Endothelial cell of umbilical vein (primary cell): ENCODE measurements at regions not wholly inside any gene's neighbourhood (a gene's known extent, or its start where the extent isn't known, plus 50 kb on each side); places are given as distances from the start of the nearest gene placed in this dataset.

Experiments
- BruUV-seq: library from RNA; stranded (reverse); fragments of 400-500 nt; replicated peaks from 2 replicates; lab custom pipeline; 2021; lab: Mats Ljungman, UMichigan
- CTCF ChIA-PET: fragments of 300-600, 350-600 bp; sonication (Branson Sonifier 250); formaldehyde crosslinking; loops from one replicate; lab custom pipeline; 2021; ENCODE audit warnings: antibody characterized with exemption, inconsistent platforms; lab: Charles Lee
- POLR2A ChIA-PET: fragments of 300-600, 350-600 bp; sonication (Branson Sonifier 250); formaldehyde crosslinking; loops from one replicate; lab custom pipeline; 2021; ENCODE audit warnings: antibody characterized with exemption, inconsistent platforms; lab: Charles Lee
- DNase-seq: peaks from one replicate; pipeline ENCODE4 v3.0.0-alpha.2; 2011; ENCODE audit warnings: low read depth, low spot score
- FAIRE-seq: peaks from 2 replicates; lab custom pipeline; 2011; peaks lifted over from hg19 to GRCh38; lab: Jason Lieb, UNC
- H2AFZ ChIP-seq: 2 replicates; pipeline ENCODE4 v1.6.0; 2012; ENCODE audit warnings: low read depth, low read length, control low read depth, inconsistent platforms
- H3K27ac ChIP-seq: 2 replicates; pipeline ENCODE4 v1.5.1; 2011; ENCODE audit warnings: low read depth, mild to moderate bottlenecking, control low read depth, low read length, moderate library complexity; ENCODE audit not compliant: insufficient read depth
- H3K27me3 ChIP-seq, 2 experiments: 2 replicates each; pipeline versions ENCODE4 v1.6.0 to v1.6.1; 2011; ENCODE audit warnings: low read length in 2 of 2, mixed read lengths in 1 of 2; ENCODE audit not compliant: control insufficient read depth in 2 of 2, insufficient read depth in 2 of 2
- H3K36me3 ChIP-seq, 2 experiments: 2 replicates in 1 of 2; 3 replicates in 1 of 2; pipeline ENCODE4 v1.5.1; 2011; ENCODE audit warnings: low read length in 2 of 2, mild to moderate bottlenecking in 1 of 2, moderate library complexity in 1 of 2; ENCODE audit not compliant: control insufficient read depth in 2 of 2, insufficient read depth in 2 of 2; ENCODE audit errors: extremely low read depth in 1 of 2
- H3K4me1 ChIP-seq: 3 replicates; pipeline ENCODE4 v1.5.1; 2011; ENCODE audit warnings: mild to moderate bottlenecking, low read length; ENCODE audit not compliant: control insufficient read depth, insufficient read depth; ENCODE audit errors: extremely low read depth
- H3K4me2 ChIP-seq: 2 replicates; pipeline ENCODE4 v1.6.1; 2011; ENCODE audit warnings: low read length, control low read depth, mixed read lengths; ENCODE audit not compliant: insufficient read depth
- H3K4me3 ChIP-seq, 3 experiments: fragments of 200-600 bp in 1 of 3; sonication (generic), shearing (Covaris generic) in 1 of 3; replicated peaks in 1 of 3; 2 replicates each; pipeline ENCODE4 v1.5.1; 2011 to 2016; ENCODE audit warnings: control low read depth in 3 of 3, low read length in 3 of 3, mild to moderate bottlenecking in 2 of 3, inconsistent platforms in 1 of 3, low read depth in 1 of 3, moderate library complexity in 1 of 3; ENCODE audit not compliant: insufficient read depth in 1 of 3
- H3K79me2 ChIP-seq: 2 replicates; pipeline ENCODE4 v1.6.0; 2012; ENCODE audit warnings: low read length, inconsistent platforms; ENCODE audit not compliant: control insufficient read depth, insufficient read depth
- H3K9ac ChIP-seq: replicated peaks from 2 replicates; pipeline ENCODE3; 2011; ENCODE audit warnings: low read length, control low read depth; ENCODE audit not compliant: insufficient read depth; ENCODE audit errors: extremely low read depth
- H3K9me1 ChIP-seq: replicated peaks from 3 replicates; pipeline ENCODE4 v1.6.0; 2011; ENCODE audit warnings: mild to moderate bottlenecking, low read length; ENCODE audit not compliant: control insufficient read depth, insufficient read depth; ENCODE audit errors: extremely low read depth
- H3K9me3 ChIP-seq: replicated peaks from 2 replicates; pipeline ENCODE4 v1.5.1; 2012; ENCODE audit warnings: low read length, inconsistent platforms; ENCODE audit not compliant: control insufficient read depth, insufficient read depth
- H4K20me1 ChIP-seq: replicated peaks from 2 replicates; pipeline ENCODE3; 2011; ENCODE audit warnings: mild to moderate bottlenecking, low read length; ENCODE audit not compliant: control insufficient read depth, insufficient read depth; ENCODE audit errors: extremely low read depth
- CTCF ChIP-seq, 2 donors: IDR thresholded peaks; 1 replicate in 1 of 2; 2 replicates in 1 of 2; pipeline ENCODE4 v1.5.1; 2011; ENCODE audit warnings: low read length in 2 of 2, mild to moderate bottlenecking in 2 of 2, moderate library complexity in 2 of 2, control low read depth in 1 of 2, inconsistent platforms in 1 of 2, low read depth in 1 of 2; ENCODE audit not compliant: insufficient read depth in 1 of 2; ENCODE audit errors: extremely low read depth in 1 of 2
- EZH2 ChIP-seq: IDR thresholded peaks from 2 replicates; pipeline ENCODE4 v1.6.1; 2012; ENCODE audit warnings: borderline replicate concordance, low read depth, mild to moderate bottlenecking, moderate library complexity, low read length, inconsistent platforms; ENCODE audit not compliant: severe bottlenecking
- JUN ChIP-seq: IDR thresholded peaks from 2 replicates; pipeline ENCODE4 v1.6.1; 2011; ENCODE audit warnings: borderline replicate concordance, low read depth; ENCODE audit not compliant: insufficient read length, insufficient read depth
- MYC ChIP-seq: IDR thresholded peaks from one replicate; pipeline ENCODE4 v1.6.1; 2011; ENCODE audit warnings: mild to moderate bottlenecking, low read depth, low read length
- POLR2A ChIP-seq: IDR thresholded peaks from 2 replicates; pipeline ENCODE4 v1.6.1; 2012; ENCODE audit warnings: low read depth, mild to moderate bottlenecking, control low read depth, low read length
- POLR2AphosphoS5 ChIP-seq: IDR thresholded peaks from 2 replicates; pipeline ENCODE4 v1.6.1; 2012; ENCODE audit warnings: low read depth, mild to moderate bottlenecking, control low read depth, low read length, moderate library complexity; ENCODE audit not compliant: insufficient read depth
- dilution Hi-C: fragments of 300-500 bp; cut with MboI; formaldehyde crosslinking; loops from one replicate; pipeline ENCODE4 v1.15.0; 2019; ENCODE audit warnings: low sequenced_read_pairs; ENCODE audit not compliant: extremely low pct_ligation_motif_present
- intact Hi-C: fragments of 100-400 bp; cut with micrococcal nuclease; formaldehyde crosslinking; loops from one replicate; pipeline ENCODE4 v1.10.0; 2022

GRCh38 chr5:138676002-138676401 lies 77.2 kb upstream of the CTNNA1 start:
- no peaks in the 10 kb centered on the region for H3K36me3 ChIP-seq
- H3K9me1 ChIP-seq = no peaks in the 10 kb centered on the region
- H3K27me3 ChIP-seq = peaks cover 0 to 1% of the 10 kb centered on the region in 2 experiments
- FAIRE-seq = no peak
- intact Hi-C loops (no loop called here), dilution Hi-C loops (no loop called here)
- no peak overlapping the region for H2AFZ ChIP-seq
- H3K9me3 ChIP-seq = no peaks in the 10 kb centered on the region
- TF ChIP-seq MYC (no peak), EZH2 (no peak), JUN (no peak), CTCF (IDR thresholded peaks at IDR 0.05; ENCODE audit: extremely low read depth in 1 of 2, insufficient read depth in 1 of 2, low read depth in 1 of 2, low read length in 2 of 2) (no peak), POLR2A (no peak), POLR2AphosphoS5 (no peak)
- POLR2A ChIA-PET = no interaction called here
- H3K79me2 ChIP-seq = no peaks in the 10 kb centered on the region
- H3K4me3 ChIP-seq = no peak overlapping the region
- H3K9ac ChIP-seq = no peak overlapping the region
- H4K20me1 ChIP-seq = no peaks in the 10 kb centered on the region
- BruUV-seq = no TSS peak
- no peak for DNase-seq
- CTCF ChIA-PET = interaction anchor here (1.5 kb wide), 1 partner anchor 39 kb away, joined by 3 read pairs; no protein-coding TSS in a partner anchor
- no peaks in the 10 kb centered on the region for H3K4me1 ChIP-seq
- no peak overlapping the region for H3K27ac ChIP-seq
- no peak overlapping the region for H3K4me2 ChIP-seq
